Cerebellar cortex (tissue), 1 donor: ENCODE measurements at regions not wholly inside any gene's neighbourhood (a gene's known extent, or its start where the extent isn't known, plus 50 kb on each side); places are given as distances from the start of the nearest gene placed in this dataset.
A peak's percentile ranks its signal among the peaks of the same experiment; 100 is the strongest.
"Not testable (repeated sequence)": the region's sequence is repeated elsewhere in the genome, so short reads cannot be mapped to it uniquely, and the experiment has no call there.

Experiments
- DNase-seq: peaks from one replicate; pipeline ENCODE4 v3.0.0-alpha.2; 2015; ENCODE audit warnings: low spot score

DNA sequence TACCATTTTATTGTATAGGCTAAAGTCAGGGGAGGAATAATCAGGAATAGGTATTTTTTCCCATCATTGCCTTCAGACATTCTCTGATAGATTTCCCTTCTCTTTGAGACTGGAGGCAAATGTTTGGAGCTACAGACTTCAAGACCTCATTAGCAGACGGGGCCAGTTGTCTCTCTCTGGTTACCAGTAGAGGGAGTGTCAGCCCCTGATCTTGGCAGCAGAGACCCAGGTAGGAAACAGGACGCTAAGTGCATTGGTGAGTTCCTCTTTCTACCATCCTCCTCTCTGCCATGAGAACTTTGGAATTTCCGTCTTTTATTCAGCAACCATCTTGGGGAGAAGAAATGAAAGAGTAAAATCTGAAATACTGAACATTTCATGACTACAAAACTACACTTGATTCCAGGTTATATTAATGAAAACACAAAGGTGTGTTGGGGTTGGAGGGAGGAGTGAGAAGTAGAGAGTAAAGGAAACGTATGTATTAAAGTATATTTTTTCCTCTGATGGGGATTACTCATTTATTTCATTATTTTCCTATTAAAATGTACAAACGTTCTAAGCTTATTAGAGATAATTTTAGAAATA, 186.2 kb upstream of the GCFC2 start:
- DNase-seq: peak; percentile 31

DNA sequence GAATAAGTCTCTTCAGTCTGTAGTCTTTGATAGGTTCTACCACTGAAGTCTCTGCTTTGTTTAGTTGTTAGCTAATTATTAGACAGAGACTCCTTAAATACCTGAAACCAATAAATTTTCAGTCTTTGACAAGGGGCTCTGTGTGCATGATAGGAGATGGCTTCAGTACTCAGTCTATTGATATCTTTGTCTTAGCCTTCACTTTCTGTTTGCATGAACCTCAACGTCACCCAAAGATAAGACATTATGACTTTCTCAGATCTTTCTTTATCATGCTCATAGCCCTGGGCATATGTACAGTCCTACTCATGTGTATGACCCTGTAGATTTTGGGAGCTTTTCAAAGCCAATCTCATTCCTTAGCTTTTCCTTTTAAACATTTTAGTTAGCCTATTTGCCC, 183.5 kb upstream of the GCFC2 start:
- DNase-seq: no peak

DNA sequence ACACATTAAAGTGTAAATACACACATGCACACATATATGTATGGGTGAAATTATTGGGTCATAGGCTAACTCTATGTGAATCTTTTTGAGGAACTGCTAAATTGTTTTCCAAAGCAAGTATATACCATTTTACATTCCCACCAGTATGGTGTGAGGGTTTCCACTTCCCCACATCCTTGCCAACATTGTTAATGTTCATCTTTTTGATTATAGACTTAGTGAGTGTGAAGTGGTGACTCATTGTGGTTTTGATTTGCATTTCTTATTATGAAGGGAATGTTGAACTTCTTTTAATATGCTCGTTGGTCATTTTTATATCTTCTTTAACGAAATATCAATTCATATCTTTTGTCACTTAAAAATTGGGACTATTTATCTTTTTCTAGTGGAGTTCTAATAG, 181.8 kb upstream of the GCFC2 start:
- no peak for DNase-seq

DNA sequence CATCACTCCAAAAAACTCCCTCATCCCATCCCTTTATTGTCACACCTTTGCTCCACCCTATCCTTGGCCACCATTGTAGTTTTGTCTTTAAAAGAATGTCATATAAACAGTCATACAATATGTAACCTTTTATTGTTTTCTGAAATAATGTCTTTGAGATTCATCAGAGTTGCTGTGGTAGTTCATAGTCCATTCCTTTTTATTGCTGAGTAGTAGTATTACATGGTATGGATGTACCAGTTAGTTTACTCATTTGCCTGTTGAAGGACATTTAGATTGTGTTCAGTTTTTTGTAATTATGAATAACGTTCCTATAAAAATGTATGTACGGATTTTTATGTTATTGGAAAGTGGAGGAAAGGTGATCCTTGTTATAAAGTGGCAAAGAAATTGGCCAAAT, 171.8 kb upstream of the GCFC2 start:
- DNase-seq: no peak

DNA sequence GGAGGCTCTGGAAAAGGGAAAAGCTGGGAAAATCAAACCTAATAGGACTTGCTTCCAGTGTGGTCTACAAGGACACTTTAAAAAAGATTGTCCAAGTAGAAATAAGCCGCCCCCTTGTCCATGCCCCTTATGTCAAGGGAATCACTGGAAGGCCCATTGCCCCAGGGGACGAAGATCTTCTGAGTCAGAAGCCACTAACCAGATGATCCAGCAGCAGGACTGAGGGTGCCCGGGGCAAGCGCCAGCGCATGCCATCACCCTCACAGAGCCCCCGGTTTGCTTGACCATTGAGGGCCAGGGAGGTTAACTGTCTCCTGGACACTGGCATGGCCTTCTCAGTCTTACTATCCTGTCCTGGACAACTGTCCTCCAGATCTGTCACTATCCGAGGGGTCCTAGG, 164.9 kb upstream of the GCFC2 start:
- DNase-seq: not testable (repeated sequence)

DNA sequence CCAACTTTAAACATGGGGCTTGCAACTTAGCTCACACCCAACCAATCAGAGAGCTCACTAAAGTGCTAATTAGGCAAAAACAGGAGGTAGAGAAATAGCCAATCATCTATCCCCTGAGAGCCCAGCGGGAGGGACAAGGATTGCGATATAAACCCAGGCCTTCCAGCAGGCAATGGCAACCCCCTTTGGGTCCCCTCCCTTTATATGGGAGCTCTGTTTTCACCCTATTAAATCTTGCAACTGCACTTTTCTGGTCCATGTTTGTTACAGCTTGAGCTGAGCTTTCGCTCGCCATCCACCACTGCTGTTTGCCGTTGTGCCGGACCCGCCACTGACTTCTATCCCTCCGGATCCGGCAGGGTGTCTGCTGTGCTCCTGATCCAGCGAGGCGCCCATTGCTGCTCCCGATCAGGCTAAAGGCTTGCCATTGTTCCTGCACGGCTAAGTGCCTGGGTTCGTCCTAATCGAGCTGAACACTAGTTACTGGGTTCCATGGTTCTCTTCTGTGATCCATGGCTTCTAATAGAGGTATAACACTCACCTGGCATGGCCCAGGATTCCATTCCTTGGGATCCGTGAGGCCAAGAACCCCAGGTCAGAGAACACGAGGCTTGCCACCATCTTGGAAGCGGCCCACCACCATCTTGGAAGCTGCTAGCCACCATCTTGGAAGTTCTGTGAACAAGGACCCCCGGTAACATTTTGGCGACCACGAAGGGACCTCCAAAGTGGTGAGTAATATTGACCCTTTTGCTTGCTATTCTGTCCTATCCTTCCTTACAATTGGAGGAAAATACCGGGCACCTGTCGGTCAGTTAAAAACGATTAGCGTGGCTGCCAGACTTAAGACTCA, 161.3 kb upstream of the GCFC2 start:
- not testable (repeated sequence) for DNase-seq

DNA sequence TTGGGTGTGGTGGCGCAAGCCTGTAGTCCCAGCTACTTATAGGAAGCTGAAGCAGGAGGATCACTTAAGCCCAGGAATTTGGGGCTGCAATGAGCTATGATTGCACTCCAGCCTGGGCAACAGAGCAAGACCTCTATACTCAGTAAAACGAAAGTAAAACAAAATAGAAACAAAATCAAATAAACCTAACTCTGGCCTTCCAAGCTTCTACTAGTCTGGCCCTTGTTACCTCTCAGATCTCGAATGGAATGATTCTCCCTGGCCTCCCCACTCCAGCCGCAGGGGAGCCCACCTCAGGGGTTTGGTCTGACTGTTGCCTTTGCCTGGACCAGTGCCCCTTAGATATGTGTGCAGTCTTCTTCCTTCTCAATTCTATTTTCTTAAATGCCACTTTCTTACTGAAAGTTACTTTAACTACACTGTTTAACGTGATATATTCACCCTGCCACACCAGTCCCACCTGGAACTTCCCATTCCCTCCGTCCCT, 160.0 kb upstream of the GCFC2 start:
- DNase-seq: no peak

DNA sequence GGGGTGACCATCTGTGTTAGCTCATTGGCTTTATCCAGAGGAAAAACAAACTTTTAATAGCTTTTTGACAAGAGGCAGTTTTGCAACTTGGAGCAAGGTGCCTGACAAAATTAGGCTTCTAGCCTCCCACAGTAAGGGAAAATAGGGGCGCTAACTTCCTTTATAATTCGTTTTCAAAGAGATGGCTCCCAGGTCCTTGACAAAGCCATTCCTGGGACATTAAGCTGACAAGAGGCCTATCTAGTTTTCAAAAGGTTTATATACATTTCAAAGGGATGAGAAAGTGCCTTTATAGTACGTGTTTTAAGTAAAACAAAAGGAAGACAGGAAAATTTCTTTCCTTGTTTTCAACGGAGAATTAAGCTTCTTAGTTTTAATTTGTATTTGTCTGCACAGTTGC, 159.4 kb upstream of the GCFC2 start:
- DNase-seq: no peak

DNA sequence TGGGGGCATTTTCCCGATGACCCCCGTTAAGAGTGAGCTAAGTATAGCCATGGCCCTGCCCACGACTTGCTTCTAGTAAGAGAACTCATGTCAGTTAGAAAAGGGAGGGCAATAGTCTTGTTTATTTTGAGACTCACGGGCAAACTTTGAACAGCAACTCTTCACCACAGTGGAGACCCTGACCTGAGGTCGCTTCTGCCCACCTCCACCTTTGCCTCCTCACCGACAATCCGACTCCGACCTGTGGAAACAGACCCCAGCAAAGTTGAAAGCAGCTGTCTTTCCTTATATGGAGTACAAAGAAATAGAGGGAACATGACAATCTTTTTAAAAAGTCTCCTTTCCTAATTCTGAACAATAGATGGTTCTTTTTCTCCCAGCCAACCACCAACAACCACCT, 155.0 kb upstream of the GCFC2 start:
- DNase-seq: no peak

DNA sequence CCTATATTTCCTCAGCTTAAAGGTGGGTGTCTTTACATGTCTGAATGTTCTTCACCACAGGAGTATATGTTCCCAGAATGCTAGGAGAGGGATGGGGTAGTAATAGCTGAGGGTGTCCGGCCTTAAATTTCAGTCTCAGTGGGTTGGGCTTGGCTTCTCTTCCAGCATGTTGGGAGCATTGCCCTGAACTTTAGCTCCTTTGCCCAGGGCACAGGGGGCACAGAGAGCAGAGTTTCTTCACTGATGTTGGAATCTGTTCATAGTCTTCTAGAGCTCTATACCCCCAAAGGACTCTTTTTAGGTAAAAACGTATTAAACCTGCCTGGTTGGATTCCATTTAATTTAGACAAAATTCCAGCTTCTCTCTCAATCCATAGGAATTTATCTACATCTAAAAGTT, 154.4 kb upstream of the GCFC2 start:
- no peak for DNase-seq

DNA sequence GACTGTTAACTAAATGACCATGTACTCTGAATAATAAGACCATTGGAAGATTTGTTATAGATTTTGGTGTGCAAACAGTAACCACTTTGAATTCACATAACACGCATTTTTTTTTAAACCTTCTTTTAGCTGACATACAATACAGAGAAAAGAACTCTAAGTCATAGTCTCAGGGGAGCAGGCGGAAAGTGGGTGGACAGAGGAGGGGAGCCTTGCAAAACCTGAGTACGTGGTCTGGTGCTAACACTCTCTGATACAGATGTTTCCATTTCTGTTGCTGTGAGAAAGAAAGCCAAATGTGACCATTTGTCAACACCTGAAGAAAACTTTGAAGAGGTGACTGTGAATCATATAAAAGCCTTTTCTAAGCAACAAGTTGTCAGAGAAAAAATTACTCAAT, 151.8 kb upstream of the GCFC2 start:
- no peak for DNase-seq

DNA sequence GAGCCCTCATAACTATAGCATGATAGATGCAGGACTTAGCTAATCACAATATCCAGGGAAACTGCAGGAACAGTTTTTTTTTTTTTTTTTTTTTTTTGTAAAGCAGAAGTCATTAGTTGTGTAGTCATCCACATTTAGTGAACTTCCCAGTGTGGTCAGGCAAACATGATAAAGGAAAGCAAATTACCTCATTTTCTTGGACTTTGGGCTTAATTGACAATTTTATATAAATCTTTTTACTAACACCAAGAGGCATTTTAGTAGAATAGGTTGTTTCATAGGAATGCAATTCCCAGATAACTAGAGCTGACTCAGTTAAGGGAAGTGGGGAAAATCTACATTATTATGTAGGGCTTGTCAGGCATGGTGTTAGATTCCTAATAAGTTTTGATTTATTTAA, 142.7 kb upstream of the GCFC2 start:
- no peak for DNase-seq

DNA sequence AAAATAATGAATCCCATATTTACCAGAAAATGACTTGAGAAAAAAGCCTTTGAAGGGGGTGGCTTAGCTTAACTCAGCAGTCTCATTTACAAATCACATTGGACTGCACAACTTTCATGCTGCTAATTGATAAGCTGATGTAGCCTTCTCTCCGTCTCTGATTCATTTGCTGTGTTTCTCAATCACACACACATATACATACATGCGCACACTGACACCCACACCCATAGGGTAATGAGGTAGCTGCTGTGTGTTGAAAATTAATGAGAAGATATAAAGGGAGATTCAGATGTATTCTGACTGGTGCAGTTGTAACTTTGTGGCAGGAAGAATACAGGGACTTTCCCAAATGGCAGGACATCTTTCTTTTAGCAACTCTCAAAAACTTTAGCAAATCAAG, 141.9 kb upstream of the GCFC2 start:
- no peak for DNase-seq

DNA sequence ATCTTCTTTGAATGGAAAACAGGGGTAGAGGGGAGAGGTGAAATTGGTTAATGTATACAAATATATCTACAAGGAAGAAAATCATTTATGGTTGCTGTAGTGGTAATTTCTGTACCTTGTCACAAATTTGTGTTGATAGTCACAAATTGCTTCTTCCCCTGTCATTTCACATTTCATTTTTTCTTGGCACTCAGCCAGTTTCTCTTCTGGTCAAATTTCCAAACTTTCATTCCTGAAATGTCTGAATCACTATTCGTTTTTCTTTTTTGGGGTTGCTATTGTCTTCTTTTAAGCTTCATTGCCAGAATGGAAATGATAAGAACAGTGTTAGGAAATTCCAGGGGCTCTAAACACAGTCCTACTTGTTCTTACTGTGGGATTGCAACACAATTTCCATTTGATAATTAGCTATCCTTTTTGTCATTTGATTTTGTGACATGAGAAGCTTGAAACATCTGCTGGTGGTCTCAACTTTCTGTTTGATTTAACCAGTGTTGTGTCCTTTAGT, 136.0 kb upstream of the GCFC2 start:
- DNase-seq: no peak

DNA sequence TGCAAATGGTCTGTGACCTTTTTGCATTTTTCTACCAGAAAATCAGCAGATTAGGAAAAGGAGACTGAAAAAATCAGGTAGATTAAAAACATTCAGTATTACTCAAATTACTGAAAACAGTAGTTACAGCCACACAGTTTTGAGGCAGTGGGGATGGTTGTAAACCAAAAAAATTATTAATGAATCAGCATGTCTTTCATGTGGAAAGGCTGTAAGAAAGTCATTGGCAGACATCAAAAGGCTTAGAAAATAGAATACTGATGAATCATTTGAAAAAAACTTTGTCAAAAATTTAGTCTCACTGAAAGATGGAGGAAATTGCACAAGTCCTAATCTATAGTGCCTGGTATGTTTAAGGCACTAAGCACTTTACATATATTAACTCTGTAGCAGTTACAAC, 133.9 kb upstream of the GCFC2 start:
- DNase-seq: no peak

DNA sequence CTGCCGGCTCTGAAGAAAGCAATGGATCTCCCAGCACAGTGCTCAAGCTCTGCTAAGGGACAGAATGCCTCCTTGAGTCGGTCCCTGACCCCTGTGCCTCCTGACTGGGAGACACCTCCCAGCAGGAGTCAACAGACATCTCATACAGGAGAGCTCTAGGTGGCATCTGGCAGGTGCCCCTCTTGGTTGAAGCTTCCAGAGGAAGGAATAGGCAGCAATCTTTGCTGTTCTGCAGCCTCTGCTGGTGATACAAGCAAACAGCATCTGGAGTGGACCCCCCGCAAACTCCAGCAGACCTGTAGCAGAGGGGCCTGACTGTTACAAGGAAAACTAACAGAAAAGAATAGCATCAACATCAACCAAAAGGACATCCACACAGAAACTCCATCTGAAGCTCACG, 123.9 kb upstream of the GCFC2 start:
- DNase-seq: not testable (repeated sequence)

DNA sequence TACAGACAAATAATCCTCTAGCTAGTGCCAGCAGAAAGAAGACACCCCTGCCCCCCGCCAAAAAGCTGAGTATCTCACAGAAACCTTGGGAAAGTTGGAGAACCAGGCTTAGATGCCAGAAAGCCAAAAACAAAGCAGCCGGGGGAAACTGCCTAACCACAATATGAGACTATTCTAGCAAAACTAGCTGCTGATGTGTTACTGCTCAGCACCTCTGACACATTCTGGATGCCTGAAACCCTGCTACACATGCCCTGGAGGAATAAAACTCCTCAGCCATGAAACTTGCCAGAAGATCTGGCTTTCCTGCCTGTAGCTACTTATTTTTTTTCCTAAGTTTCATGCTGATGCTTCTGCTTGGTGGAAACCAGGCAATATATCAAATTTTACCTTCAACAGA, 122.7 kb upstream of the GCFC2 start:
- DNase-seq: no peak

DNA sequence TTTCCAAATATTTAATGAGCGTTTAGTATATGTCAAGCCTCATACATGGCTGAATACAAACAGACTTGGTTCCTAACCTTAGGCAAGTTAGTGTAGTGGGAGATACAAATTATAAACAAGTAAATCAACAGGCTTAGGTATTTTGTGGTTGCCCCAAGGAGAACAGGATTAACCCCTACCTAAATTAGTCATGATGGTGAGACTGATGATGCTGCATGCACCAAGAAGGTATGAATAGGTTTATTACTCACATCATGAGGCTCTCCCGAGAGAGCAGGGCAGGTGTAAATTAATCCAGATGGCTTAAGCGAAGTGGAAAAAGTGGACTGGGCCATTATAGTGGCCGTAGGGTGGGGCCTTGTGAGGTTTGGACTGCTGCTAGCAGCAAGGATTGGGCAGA, 118.1 kb upstream of the GCFC2 start:
- no peak for DNase-seq

DNA sequence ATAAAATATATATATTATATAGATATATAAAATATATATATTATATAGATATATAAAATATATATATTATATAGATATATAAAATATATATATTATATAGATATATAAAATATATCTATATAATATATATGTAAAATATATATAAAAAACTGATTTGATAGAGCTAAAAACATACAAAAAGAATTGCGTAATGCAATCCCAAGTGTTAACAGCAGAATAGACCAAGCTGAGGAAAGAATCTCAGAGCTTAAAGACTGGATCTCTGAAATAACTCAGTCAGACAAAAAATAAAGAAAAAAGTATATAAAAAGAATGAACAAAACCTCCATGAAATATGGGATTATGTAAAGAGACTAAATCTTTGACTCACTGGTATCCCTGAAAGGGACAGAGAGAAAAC, 112.8 kb upstream of the GCFC2 start:
- not testable (repeated sequence) for DNase-seq

DNA sequence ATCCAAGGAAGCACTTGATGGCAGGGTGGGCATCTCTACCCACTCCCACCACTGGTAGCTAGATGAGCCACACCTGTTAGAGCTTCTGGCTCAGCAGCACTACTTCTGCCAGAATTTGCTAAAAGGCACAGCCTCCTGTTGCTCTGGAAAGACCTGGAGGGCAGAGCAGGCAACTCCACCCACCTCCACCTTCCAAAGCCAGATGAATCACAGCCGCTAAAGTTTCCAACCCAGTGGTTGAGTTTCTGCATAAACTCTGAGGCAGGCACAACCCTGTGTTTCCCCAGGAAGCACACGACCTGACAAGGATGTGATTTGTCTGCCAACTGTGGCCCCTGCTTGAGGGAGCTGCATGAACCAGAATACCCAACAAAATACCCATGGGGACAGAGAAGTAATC, 111.6 kb upstream of the GCFC2 start:
- DNase-seq: no peak

DNA sequence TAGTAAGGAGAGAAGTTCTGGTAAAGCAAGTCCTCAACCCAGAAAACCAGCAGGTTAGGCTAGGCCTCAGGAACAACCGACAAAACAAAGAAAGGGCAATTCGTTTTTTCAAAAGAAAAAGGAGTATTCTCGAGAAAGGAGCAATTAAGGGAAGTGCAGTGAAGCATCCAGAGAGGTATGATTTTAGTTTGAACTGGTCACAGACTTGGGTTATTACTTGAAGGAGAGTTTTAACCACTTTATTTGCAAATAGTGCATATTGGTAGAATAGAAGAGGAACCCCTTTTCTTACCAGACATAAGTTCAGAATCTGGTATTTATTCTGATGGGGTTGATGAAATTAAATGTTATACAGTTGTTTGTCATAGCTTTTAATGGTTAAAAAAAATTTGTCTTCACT, 110.0 kb upstream of the GCFC2 start:
- no peak for DNase-seq

DNA sequence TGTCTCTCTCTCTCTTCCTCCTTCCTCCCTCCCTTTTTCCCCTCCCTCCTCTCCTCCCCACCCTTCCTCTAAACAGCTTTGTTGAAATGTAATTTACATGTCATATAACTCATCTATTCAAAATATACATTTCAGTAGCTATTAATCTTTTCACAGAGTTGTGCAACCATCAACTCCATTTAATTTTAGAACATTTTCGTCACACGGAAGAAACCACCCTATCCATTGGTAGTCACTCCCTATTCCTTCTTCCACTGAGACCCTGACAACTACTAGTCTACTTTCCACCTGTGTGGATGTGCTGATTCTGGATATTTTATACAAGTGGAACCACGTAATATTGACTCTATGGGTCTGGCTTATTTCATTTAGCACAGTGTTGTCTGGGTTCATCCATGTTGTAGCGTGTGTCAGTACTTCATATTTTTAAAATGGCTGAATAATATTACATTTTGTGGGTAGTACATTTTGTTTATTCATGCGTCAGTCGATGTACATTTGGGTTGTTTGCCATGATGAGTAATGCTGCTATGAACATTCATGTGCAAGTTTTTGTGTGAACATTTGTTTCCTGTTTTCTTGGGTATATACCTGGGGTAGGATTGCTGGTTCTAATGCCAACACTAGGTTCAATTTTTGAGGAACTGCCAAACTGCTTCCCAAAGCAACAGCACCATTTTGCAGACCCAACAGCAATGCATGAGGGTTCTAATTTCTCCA, 100.1 kb upstream of the GCFC2 start:
- no peak for DNase-seq
